Lower leg skin (tissue), 3 donors: ENCODE measurements at regions not wholly inside any gene's neighbourhood (a gene's known extent, or its start where the extent isn't known, plus 50 kb on each side); places are given as distances from the start of the nearest gene placed in this dataset.

Experiments
- POLR2A ChIP-seq, 2 donors: fragments of 450-650 bp; IDR thresholded peaks; one replicate each; pipeline ENCODE4 v1.6.1; 2016 to 2017; ENCODE audit warnings: antibody characterized with exemption in 2 of 2, mild to moderate bottlenecking in 1 of 2, moderate library complexity in 1 of 2
- TF ChIP-seq, protein P1 (sequence below), 3 donors: fragments of 450-650 bp; IDR thresholded peaks; one replicate each; pipeline ENCODE4 v1.5.1; 2016; ENCODE audit warnings: antibody characterized with exemption in 3 of 3, mild to moderate bottlenecking in 3 of 3, moderate library complexity in 2 of 3

DNA sequence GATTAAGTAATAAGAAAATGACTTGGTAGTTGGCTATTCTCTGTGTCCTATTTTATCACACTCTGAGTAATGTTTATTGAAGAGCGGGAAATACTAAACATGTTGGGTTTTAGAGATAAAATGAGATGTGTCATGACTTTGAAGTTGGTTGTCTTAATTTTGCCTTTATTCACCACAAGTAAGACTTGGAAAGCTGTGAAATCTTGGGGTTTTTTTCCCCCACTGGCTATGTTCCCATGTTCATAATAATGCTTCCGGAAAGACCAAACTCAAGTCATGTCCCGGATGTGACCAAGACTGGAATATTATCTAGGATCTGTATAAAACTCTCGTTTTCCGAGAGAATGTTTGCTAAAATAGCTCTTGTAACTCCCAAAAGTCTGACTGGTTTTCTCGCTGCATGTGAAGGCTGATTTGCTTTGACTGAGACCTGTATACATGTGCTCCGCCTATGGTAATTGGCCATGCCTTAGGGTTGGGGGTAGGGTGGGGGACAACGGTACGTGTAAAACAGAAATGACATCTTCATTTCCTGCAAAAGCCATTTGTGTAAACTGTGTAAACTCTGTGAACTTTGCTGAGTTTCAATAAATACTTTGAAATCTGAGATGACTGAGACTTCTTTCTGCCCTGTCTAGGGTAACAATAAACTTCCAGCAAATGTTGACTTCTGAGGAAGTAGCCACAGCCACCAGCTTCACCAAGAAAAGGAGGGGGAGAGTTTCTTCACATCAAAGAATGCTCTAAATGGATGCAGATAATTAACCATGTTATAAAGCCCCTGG lies 169.6 kb downstream of the ZNF365 start:
- TF ChIP-seq, protein P1, sequence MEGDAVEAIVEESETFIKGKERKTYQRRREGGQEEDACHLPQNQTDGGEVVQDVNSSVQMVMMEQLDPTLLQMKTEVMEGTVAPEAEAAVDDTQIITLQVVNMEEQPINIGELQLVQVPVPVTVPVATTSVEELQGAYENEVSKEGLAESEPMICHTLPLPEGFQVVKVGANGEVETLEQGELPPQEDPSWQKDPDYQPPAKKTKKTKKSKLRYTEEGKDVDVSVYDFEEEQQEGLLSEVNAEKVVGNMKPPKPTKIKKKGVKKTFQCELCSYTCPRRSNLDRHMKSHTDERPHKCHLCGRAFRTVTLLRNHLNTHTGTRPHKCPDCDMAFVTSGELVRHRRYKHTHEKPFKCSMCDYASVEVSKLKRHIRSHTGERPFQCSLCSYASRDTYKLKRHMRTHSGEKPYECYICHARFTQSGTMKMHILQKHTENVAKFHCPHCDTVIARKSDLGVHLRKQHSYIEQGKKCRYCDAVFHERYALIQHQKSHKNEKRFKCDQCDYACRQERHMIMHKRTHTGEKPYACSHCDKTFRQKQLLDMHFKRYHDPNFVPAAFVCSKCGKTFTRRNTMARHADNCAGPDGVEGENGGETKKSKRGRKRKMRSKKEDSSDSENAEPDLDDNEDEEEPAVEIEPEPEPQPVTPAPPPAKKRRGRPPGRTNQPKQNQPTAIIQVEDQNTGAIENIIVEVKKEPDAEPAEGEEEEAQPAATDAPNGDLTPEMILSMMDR (IDR thresholded peaks at IDR 0.05) = no peak
- no peak for TF ChIP-seq POLR2A (IDR thresholded peaks at IDR 0.05)
